Activated CD8-positive, alpha-beta memory T cell treated with anti-CD3 and anti-CD28 coated beads for 48 hours (primary cell): ENCODE measurements at regions not wholly inside any gene's neighbourhood (a gene's known extent, or its start where the extent isn't known, plus 50 kb on each side); places are given as distances from the start of the nearest gene placed in this dataset.
"Not testable (repeated sequence)": the region's sequence is repeated elsewhere in the genome, so short reads cannot be mapped to it uniquely, and the experiment has no call there.

Experiments used
- DNase-seq, 3 experiments: peaks; one replicate each; pipeline ENCODE4 v3.0.0-alpha.2; 2020; ENCODE audit warnings: low read depth in 2 of 3, low spot score in 2 of 3

DNA sequence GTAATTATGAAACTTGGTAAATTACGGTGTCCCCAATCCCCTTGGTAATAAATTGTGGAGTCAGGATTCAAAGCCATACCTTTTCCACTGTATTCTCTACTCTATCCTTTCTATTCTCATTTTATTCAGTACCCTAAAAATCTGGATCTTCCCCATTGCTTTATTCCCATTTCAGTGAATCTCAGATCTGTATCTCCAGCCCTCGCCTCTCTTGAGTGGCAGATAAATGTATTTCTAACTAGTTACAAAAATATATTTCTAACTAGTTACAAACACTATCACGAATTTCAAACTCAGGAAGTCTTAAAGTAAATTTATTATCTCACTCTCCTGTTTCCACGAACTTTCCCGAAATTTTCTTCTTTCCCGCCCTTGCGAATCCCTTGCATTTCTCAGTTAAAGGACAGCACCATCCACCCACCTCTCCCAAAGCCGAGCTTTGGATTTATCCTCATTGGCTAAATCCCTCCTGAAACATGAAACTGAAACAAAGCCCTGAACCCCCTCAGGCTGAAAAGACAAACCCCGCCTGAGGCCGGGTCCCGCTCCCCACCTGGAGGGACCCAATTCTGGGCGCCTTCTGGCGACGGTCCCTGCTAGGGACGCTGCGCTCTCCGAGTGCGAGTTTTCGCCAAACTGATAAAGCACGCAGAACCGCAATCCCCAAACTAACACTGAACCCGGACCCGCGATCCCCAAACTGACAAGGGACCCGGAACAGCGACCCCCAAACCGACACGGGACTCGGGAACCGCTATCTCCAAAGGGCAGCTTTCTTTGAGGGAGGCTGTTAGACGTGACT, 164.3 kb upstream of the PABPC3 start:
- no peak for DNase-seq

DNA sequence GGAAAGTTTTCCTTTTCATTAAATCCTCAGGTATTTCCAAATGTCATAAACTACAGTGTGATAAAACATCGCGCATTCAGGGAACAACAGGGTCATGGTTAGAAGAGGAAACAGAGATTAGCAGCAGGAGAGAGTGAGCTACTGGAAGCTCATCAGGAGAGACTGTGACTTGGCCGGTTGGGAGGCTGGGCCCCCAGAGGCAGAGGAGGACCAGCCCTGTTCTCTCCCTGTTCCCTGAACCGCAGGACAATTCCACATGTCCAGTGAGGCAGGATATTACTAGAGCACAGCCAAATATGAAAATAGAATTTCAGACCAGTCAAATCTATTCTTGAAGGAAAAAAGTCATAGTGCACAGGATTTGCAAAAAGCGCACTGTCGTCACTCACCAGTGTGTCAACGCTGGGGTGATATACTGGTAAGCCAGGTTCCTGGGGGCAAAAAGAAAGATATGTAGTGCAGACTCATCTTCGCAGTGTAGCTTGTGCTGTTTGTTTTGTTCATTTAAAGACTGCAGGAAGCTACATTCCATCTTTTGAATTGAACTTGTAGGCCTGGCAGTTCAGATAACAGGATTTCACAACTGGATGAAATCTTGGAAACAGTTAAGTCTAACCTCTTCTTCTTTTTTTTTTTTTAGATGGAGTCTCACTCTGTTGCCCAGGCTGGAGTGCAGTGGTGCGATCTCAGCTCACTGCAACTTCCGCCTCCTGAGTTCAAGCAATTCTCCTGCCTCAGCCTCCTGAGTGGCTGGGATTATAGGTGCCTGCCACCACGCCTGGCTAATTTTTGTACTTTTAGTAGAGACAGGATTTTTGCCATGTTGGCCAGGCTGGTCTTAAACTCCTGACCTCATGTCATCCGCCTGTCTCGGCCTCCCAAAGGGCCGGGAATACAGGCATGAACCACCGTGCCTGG, 162.6 kb upstream of the PABPC3 start:
- DNase-seq = not testable (repeated sequence)

DNA sequence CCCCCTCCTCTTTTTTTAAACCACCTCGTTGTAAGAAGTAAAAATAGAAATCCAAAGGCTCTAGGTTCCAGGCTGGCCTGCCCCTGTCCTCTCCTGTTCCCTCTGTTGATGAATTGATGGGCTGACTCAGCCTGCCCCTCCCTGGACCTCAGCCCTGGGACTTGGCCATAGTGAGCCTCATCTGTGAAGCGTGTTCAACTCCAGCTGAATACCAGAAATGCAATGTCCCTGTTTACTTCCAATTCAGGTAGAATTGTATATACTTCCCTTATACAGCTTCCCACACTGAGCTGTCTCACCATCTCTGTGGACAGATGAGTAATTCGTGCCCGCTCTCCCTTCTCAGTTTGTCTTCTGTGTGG, 161.9 kb upstream of the PABPC3 start:
- DNase-seq = not testable (repeated sequence)

DNA sequence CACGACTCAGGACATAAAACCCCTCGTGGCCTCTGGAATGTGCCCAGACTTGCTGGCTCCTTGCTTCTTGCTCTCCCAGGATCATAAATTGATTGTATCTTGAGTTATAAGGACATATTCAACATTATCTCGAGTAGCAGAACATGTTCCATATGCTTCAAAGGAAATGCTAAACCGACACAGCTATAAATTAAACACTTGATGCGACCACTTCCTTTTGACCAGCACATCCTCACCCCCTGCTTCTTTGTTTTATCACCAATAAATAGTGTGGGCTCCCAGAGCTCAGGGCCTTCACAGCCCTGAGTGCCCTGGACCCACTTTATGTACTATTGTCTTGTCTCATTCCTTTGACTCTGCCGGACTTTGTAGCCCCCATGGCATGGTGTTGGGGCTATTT, 157.0 kb upstream of the PABPC3 start:
- no peak for DNase-seq

DNA sequence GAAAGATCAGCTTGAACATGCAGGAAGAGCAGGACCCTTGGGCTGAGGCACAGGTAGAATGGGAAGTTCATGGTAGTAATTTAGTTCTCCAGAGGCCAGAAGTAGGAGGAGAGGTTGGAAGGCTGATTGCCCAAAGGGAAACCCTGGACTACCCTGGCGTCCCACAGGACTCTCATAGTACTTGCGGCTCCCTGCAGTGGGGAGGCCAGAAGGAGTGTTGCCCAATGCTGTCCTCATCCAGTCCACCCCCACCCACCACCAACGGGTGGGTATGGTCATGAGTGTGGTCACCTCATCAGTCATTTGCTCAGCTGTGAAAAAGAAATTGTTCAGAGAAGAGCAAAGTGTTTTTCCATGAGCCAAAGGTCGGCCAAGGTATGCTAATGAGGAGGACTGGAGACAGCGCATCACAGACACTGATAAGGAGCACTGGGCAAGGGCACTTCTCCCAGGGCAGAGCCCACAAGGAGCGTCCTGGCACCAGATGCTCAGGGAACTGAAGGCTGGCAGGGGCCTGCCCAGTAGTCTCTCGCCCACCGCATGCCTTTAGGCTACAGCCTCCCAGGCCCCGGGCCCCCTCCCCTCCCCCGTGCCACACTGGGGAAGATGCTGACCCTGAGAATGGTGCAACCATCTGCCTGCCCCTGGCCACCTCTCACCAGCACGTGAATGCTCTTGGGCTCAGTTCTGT, 154.8 kb upstream of the PABPC3 start:
- not testable (repeated sequence) for DNase-seq

DNA sequence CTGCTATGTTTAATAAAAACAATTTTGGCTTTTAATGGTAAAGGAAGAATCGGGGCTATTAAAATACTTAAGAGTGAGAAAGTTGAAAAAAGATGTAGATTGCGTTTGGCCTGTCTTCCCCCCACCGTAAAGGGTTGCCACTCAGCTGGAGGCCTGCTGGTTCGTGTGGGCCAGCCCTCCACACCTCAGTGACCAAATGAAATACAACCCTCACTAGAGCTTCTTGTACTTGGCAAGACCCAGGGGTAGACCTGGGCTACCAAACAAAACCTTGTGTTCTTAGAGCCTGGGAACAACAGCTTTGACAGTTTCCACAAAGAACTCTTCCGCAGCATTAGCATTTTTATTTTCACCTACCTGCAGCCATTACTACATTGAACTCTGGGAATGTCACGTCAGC, 152.8 kb upstream of the PABPC3 start:
- no peak for DNase-seq

DNA sequence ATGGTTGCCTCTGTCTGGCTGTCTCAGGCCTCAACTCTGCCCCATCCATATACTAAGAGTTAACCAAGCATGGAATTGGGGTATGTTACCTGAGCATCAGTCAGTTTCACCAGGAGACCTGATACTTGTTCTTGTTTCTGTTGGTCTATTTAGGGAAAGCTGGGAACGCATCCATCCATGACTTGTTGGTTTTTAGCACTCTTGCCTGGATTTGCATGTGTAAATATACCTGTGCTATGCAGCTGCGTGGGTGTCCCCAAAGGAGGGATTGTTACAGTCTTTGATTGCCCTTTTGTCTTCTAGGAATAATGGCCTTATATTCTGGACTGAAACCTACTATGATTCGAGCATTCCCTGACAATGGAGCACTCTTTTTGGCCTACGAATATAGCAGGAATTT, 151.9 kb upstream of the PABPC3 start:
- not testable (repeated sequence) for DNase-seq

DNA sequence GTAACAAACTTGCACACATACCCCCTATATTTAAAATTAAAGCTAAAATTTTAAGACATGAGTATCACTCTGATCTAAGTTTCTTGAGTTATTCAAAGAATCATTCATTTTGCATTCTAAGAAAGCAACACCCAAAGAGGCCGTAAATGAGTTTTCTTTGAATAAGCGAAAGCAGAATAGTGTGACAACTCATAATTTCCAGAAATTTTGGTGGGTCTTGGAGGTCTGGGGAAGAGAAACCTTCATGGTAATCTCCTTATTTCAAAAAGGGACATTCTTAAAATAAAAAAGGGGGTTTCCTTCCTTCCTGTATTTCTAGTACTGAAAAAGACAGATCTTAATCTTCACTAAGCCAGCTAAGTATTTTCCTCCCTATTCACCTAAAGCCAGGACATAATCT, 147.0 kb upstream of the PABPC3 start:
- DNase-seq = not testable (repeated sequence)

DNA sequence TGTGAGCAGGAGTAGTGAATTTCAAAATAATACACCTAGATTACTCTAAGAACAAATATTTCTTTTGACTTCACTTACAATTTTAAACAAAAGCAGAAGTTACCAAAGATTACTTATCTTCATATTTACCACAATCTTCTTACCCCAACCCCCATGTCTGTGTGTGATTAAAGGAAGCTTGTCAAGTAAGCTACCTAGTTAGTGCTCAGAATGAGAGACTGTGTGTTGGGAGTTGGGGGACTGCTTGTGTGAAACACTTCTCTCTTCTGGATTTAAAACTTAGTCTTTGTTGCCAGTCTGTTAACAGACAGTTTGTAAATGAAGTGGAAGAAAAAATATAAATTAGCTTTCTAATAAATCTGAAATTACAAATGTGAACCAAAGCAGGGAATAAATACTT, 145.3 kb upstream of the PABPC3 start:
- not testable (repeated sequence) for DNase-seq

DNA sequence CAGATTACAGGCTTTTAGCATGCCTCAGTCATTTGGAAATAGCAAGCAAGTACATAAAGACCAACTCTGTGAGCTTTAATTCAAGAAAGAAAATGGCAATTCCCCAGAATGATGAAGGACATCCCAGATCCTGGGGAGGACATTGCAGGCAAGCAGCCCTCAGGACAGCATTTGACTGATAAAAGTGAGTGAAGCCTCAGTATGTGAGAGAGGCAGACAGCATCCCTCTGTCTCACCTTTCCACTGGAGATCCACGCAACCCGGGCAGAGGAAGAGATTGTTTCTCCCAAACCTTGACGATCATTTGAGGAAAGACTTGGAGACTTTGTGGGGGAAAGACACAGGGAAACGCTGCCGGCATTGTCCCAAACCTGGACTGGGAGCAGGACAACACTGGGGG, 128.0 kb upstream of the PABPC3 start:
- DNase-seq = not testable (repeated sequence)

DNA sequence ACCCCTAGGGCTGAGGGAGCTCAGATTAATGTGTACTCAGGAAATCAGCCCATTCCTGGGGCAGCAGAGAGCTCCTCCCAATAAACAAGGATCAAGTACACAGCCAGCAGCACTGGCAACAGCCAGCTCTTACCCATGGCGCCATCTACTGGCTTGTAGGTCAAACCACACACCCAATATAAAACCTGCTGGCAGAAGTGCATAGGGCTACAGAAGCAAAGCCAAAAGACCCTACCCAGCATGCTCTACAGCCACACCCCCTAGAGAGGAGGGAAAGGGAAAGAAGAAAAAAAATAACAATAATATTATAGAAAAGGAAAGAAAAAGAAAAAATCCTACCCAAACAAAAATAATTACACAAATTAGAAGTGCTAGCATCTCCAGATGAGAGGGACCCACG, 127.5 kb upstream of the PABPC3 start:
- not testable (repeated sequence) for DNase-seq

DNA sequence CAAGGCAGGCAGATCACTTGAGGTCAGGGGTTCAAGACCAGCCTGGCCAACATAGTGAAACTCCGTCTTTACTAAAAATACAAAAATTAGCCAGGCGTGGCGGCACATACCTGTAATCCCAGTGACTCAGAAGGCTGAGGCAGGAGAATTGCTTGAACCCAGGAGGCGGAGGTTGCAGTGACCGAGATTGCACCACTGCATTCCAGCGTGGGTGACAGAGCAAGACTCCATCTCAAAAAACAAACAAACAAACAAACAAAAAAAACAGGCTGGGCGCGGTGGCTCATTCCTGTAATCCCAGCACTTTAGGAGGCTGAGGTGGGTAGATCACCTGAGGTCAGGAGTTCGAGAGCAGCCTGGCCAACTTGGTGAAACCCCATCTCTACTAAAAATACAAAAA, 122.8 kb upstream of the PABPC3 start:
- DNase-seq = not testable (repeated sequence)

DNA sequence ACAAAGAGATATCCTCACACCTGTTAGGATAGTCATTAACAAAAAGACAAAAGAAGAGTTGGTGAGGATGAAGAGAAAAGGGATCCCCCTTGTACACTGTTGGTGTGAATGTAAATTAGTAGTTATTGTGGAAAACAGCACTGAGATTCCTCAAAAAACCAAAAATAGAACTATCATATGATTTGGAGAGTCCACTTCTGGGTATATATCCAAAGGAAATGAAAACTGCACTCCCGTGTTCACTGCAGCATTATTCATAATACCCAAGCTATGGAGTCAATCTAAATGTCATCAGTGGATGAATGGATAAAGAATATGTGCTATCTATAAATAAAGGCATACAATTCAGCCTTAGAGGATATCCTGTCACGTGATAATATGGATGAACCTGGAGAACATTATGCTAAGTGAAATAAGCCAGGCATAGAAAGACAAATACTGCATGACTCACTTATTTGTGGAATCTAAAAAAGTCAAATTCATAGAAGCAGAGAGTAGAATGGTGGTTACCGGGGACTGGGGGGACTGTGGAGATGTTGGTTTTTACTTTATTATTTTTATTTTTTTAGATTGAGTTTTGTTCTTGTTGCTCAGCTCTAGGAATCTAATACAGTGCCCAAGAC, 114.6 kb upstream of the PABPC3 start:
- not testable (repeated sequence) for DNase-seq

DNA sequence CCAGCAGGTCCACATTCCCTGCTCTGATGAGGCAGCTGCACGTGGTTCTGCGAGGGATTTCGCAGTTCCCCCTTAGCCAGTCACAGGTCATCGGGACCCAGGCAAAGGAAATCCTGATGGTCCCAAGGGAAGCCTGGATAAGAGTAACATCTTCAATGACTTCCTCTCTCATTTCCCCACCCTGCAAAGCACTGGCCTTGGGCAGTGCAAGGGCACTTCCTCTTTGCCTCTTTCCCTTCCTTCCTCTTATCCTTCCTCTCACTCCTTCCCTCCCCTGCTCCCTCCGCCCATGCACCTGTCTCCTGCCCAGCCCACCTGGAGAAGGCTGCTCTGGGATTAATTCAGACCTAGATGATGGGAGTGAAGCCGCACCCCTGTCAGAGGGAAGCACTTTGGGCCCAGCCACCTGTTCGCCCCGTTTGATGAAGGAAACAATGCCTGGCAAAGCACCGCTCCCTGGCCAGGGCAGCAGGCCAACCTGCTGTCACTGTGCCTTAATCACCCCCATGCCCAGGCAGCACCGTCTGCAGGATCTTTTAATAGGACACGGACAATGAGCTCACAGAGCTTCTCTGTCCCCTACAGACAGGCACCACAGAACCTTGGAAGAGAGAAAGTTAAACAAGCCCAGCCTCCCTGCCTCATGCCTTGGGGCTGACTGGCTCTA, 113.5 kb upstream of the PABPC3 start:
- no peak for DNase-seq

DNA sequence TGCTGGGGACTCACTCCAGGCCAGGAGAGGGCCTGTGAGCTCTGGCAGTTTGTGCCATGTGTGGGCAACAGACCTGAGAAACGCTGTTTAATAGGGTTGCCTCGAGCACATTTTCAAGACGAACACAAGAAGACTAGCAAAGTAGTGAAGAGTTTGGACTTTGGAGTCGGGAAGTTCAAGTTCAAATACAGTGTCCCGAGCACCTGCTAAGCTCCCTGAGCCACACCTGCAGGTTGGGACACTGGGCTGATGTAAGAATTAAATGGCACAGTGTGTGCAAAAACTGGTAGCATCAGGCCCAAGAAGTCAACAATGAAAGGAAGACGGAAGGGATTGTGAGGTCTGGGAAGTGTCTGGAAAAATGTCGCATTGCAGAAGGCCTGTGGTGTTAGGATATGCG, 112.8 kb upstream of the PABPC3 start:
- DNase-seq = no peak

DNA sequence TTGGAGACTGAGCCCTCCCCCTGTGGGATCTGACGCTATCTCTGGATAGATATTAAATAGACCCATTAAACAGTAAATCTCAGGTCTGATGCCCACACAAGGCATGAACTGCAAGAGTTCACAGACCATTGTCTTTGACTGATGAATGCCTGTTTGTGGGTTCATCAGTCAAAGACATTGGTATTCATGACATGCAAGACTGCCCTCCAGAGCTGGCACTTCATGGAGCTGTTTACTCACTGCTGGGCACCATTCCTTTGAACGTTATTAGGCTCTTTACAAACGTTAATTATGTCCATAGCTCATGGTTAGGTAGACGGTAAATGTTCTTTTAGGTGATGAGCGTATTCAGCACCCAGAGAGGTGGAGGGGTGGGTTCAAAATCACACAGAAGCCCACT, 111.8 kb upstream of the PABPC3 start:
- no peak for DNase-seq

DNA sequence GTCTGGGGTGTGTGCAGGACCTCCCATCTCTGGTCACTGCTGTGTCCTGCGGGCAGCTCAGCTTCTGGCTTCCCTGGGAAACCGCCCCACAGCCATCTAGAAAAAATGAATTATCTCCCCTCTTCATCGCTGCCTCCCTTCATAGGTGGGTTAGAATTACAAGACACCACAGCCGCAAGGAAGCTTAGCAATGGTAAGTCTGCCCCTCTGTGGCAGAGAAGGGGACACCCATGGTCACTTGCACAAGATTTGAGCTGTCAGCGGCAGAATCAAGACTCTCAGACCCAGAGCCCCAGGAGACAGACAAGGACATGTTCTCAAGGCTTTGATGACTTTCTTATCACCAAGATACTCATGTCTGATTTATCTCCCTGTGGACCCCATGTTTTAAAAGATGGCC, 110.8 kb upstream of the PABPC3 start:
- DNase-seq = no peak

DNA sequence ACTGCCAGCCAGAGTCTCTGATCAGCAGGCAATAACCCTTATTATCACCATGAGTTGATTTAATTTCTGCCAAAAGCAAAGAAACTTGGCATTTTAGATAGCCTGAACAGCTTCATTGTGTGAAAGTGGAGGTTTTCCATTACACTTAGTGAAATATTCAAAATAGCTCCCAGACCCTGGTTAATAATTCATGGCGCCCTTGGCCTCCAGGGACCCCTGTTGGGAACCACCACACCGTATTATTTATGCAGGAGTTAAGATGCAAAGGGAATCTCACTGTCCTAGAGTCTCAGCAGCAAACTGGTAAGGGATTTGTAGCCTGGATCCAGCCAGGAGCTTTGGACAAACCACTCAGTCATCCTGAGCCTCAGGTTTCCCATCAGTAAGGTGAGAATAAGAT, 110.0 kb upstream of the PABPC3 start:
- no peak for DNase-seq

DNA sequence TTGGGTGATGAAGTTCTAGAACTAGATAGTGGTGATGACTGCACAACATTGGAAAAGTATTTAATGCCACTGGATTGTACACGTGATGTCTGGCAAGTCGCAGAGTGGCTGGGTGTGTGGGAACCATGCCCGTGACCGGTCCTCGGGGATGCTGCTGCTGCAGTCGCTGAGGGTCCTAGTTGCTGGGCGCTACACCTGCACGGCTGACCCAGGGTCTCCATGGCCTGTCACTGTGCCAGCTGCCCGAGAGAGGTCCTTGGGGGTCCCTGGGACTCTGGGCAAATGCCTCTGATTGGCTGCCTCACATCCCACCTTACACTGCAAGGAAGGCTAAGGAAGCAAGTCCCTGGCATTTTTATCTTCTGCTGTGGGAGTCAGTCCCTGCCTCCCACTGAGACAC, 109.1 kb upstream of the PABPC3 start:
- no peak for DNase-seq

DNA sequence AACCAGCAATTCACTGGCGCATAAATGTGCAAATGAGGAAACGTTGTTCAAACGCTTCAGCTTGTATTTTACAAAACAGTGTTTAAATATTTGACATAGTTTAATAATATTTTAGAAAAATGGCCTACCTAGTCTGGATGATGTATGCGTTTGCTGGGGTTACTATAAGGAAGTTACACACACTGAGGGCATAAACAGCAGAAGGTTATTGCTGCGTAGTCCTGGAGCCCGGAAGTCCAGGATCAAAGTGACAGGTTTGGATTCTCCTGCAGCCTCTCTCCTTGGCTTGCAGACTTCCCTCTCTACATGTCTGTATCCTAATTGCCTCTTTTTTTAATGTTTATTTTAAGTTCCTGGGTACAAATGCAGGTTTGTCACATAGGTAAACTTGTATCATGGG, 106.0 kb upstream of the PABPC3 start:
- DNase-seq = not testable (repeated sequence)

DNA sequence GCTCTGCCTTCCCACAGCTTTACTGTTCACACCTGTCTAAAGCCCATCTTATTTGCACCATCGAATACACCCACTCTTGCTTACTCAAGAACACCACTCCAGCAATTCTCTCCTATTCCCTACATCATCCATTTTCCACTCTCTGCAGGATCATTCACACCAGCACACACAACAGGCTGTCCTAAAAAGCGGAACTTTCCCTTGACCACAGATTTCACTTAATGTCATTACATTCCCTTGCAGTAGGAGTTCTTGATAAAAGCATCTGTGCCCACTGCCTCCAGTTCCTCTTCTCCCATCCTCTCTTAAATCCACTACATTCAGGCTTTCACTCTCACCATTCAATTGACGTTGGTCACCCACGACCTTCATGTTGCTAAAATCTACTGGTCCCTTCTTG, 103.0 kb upstream of the PABPC3 start:
- not testable (repeated sequence) for DNase-seq
